HepG2 (cell line): ENCODE measurements at regions not wholly inside any gene's neighbourhood (a gene's known extent, or its start where the extent isn't known, plus 50 kb on each side); places are given as distances from the start of the nearest gene placed in this dataset.

ENCODE experiments used
- ATAC-seq: fragments of 200-7000 bp; cut with Tn5 transposase; 3 replicates; pipeline ENCODE4 v1.9.1; 2020; ENCODE audit warnings: mild to moderate bottlenecking, moderate library complexity
- BruUV-seq: library from RNA; stranded (reverse); fragments of 400-500 nt; replicated peaks from 2 replicates; lab custom pipeline; 2021; lab: Mats Ljungman, UMichigan
- CTCF ChIA-PET: fragments of 300-600 bp; formaldehyde crosslinking; extraction: SDS; loops from one replicate; lab custom pipeline; 2021; ENCODE audit warnings: low total read pairs, inconsistent platforms, low intra/inter-chr PET ratio; lab: Yijun Ruan, JAX
- POLR2A ChIA-PET: fragments of 350-600 bp; sonication (Branson Sonifier 250); formaldehyde crosslinking; loops from one replicate; lab custom pipeline; 2020; ENCODE audit warnings: antibody characterized with exemption, inconsistent platforms; lab: Yijun Ruan, JAX
- DNase-seq: peaks from one replicate; pipeline ENCODE4 v3.0.0-alpha.2; 2015; ENCODE audit warnings: low spot score
- FAIRE-seq: peaks from 3 replicates; lab custom pipeline; 2011; peaks lifted over from hg19 to GRCh38; lab: Jason Lieb, UNC
- H2AFZ ChIP-seq: one replicate; pipeline ENCODE4 v1.6.1; 2011; ENCODE audit warnings: low read length, inconsistent platforms
- H3K27ac ChIP-seq: fragments of 300-600 bp; 3 replicates; pipeline ENCODE4 v1.8.0; 2011; ENCODE audit warnings: mixed run types, mild to moderate bottlenecking, mixed read lengths, low read length, inconsistent platforms; ENCODE audit not compliant: insufficient read depth; ENCODE audit errors: extremely low read length
- H3K27me3 ChIP-seq, 2 experiments: fragments of 200-600 bp in 1 of 2; 2 replicates in 1 of 2; 3 replicates in 1 of 2; pipeline versions ENCODE4 v1.6.0 to v1.8.0; 2011; ENCODE audit warnings: low read length in 2 of 2, mild to moderate bottlenecking in 2 of 2, moderate library complexity in 2 of 2, inconsistent platforms in 1 of 2; ENCODE audit not compliant: insufficient read depth in 2 of 2, control insufficient read depth in 1 of 2
- H3K36me3 ChIP-seq, 2 experiments: fragments of 200-600 bp in 1 of 2; replicated peaks in 1 of 2; 2 replicates in 1 of 2; 3 replicates in 1 of 2; pipeline versions ENCODE4 v1.5.1 to v1.8.0; 2011; ENCODE audit warnings: low read length in 2 of 2, inconsistent platforms in 1 of 2; ENCODE audit not compliant: insufficient read depth in 2 of 2, control insufficient read depth in 1 of 2
- H3K4me1 ChIP-seq: 2 replicates; pipeline ENCODE4 v1.5.1; 2012; ENCODE audit warnings: low read length, inconsistent platforms; ENCODE audit not compliant: insufficient read depth
- H3K4me2 ChIP-seq: 2 replicates; pipeline ENCODE4 v1.6.0; 2011; ENCODE audit warnings: low read depth, low read length, inconsistent platforms
- H3K4me3 ChIP-seq, 3 experiments: fragments of 200-600 bp in 1 of 3; sonication (generic), shearing (Covaris generic) in 1 of 3; replicated peaks in 1 of 3; 2 replicates each; pipeline ENCODE4 v1.5.1; 2011 to 2016; ENCODE audit warnings: low read length in 3 of 3, inconsistent platforms in 2 of 3, low read depth in 2 of 3, mild to moderate bottlenecking in 2 of 3, control low read depth in 1 of 3, mixed read lengths in 1 of 3; ENCODE audit not compliant: insufficient read depth in 1 of 3
- H3K79me2 ChIP-seq: one replicate; pipeline ENCODE4 v1.6.1; 2011; ENCODE audit warnings: low read length, inconsistent platforms; ENCODE audit not compliant: insufficient read depth
- H3K9ac ChIP-seq: 2 replicates; pipeline ENCODE4 v1.6.0; 2011; ENCODE audit warnings: mild to moderate bottlenecking, low read depth, low read length, inconsistent platforms; ENCODE audit not compliant: insufficient read depth
- H3K9me3 ChIP-seq: 2 replicates; pipeline ENCODE4 v1.5.1; 2012; ENCODE audit warnings: mild to moderate bottlenecking, low read length
- H4K20me1 ChIP-seq: 2 replicates; pipeline ENCODE4 v1.6.0; 2011; ENCODE audit warnings: inconsistent platforms, mild to moderate bottlenecking, low read length, moderate library complexity; ENCODE audit not compliant: insufficient read depth
- DBP ChIP-seq: sonication (generic); formaldehyde crosslinking; IDR thresholded peaks from 2 replicates; pipeline ENCODE4 v1.4.0; 2020; ENCODE audit warnings: missing genetic modification reagents; ENCODE audit errors: not compliant biosample characterization
- JDP2 ChIP-seq: sonication (generic); formaldehyde crosslinking; IDR thresholded peaks from 2 replicates; pipeline ENCODE4 v1.8.1; 2022; ENCODE audit warnings: missing genetic modification reagents, borderline replicate concordance
- KDM1A ChIP-seq: IDR thresholded peaks from 2 replicates; pipeline ENCODE4 v1.6.1; 2016; ENCODE audit warnings: missing compliant biosample characterization
- MTF1 ChIP-seq: sonication (generic); formaldehyde crosslinking; IDR thresholded peaks from 2 replicates; pipeline ENCODE4 v1.5.0; 2020; ENCODE audit warnings: missing genetic modification reagents
- NFE2 ChIP-seq: sonication (generic); formaldehyde crosslinking; IDR thresholded peaks from 2 replicates; pipeline ENCODE4 v1.4.0; 2020; ENCODE audit warnings: missing genetic modification reagents
- NFRKB ChIP-seq: fragments of 450-650 bp; IDR thresholded peaks from 2 replicates; pipeline ENCODE4 v1.6.1; 2017
- RFXAP ChIP-seq: sonication (generic); formaldehyde crosslinking; IDR thresholded peaks from 2 replicates; pipeline ENCODE4 v1.4.0; 2020; ENCODE audit warnings: missing genetic modification reagents, borderline replicate concordance
- SP2 ChIP-seq: sonication (generic); formaldehyde crosslinking; IDR thresholded peaks from 2 replicates; pipeline ENCODE4 v1.5.1; 2020; ENCODE audit warnings: mild to moderate bottlenecking, missing genetic modification reagents
- SUZ12 ChIP-seq: fragments of 150-350 bp; IDR thresholded peaks from 2 replicates; pipeline ENCODE4 v1.6.1; 2014; ENCODE audit warnings: low read depth, low read length
- ZBTB21 ChIP-seq: sonication (generic); formaldehyde crosslinking; IDR thresholded peaks from 2 replicates; pipeline ENCODE4 v1.4.0; 2020; ENCODE audit warnings: missing genetic modification reagents
- ZBTB42 ChIP-seq: sonication (generic); formaldehyde crosslinking; IDR thresholded peaks from 2 replicates; pipeline ENCODE4 v1.5.0; 2020; ENCODE audit warnings: mild to moderate bottlenecking, missing genetic modification reagents
- ZNF121 ChIP-seq: sonication (generic); formaldehyde crosslinking; IDR thresholded peaks from 2 replicates; pipeline ENCODE4 v1.5.0; 2020; ENCODE audit warnings: mild to moderate bottlenecking, missing genetic modification reagents
- ZSCAN20 ChIP-seq: sonication (generic); formaldehyde crosslinking; IDR thresholded peaks from 2 replicates; pipeline ENCODE4 v1.4.0; 2020; ENCODE audit warnings: missing genetic modification reagents, mild to moderate bottlenecking, borderline replicate concordance
- ZSCAN9 ChIP-seq: IDR thresholded peaks from 2 replicates; pipeline ENCODE4 v1.6.1; 2016; ENCODE audit warnings: borderline replicate concordance
- WGBS: methylation state at CpG from one replicate; pipeline ENCODE4 v1.1.6; 2017; ENCODE audit warnings: low lambda C conversion rate; 5-methylcytosine and 5-hydroxymethylcytosine counted together
- in situ Hi-C: cut with HindIII; loops from 2 replicates; pipeline ENCODE4 v1.10.0; 2017; ENCODE audit warnings: low pct_unique_long_range_greater_than_20kb; ENCODE audit not compliant: extremely low pct_ligation_motif_present
- intact Hi-C: fragments of 100-400 bp; cut with micrococcal nuclease; formaldehyde crosslinking; loops from one replicate; pipeline ENCODE4 v1.10.0; 2022; ENCODE audit not compliant: unreplicated experiment
- TF ChIP-seq, protein P1 (sequence below): IDR thresholded peaks from 2 replicates; pipeline ENCODE4 v1.6.1; 2016; ENCODE audit warnings: missing compliant biosample characterization, missing genetic modification reagents, borderline replicate concordance
- TF ChIP-seq, protein P2 (sequence below): sonication (generic); formaldehyde crosslinking; IDR thresholded peaks from 2 replicates; pipeline ENCODE4 v1.8.0; 2022; ENCODE audit warnings: mild to moderate bottlenecking, missing genetic modification reagents, borderline replicate concordance
- TF ChIP-seq, protein P3 (sequence below): sonication (generic); formaldehyde crosslinking; IDR thresholded peaks from 2 replicates; pipeline ENCODE4 v1.8.0; 2022; ENCODE audit warnings: mild to moderate bottlenecking, missing genetic modification reagents

DNA sequence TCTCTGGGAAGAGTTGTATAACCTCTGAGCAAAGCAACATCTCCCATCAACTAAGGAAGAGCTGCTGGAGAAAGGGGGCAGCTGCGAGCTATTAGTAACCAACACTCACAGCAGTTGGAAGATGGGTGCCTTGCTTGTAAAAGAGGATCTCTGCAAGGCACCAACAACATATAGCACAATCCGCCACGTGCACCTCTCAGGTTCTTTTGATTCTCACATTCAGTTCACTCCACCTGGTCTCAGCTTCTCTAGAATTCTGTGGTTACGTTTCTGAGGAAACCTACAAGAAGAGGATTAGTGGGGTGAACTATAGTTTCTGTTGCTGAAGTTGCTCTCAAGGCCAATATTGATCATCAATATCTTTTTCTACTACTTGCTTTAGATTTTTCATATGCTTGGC, 117.1 kb downstream of the RPS24 start:
- WGBS = 13% methylated on average over 4 of the region's 4 CpGs
- FAIRE-seq = no peak
- no peak for DNase-seq
- Histone ChIP-seq H3K4me1 (no peaks in the 10 kb centered on the region), H4K20me1 (no peaks in the 10 kb centered on the region), H3K27me3 (peaks cover 0 to 1% of the 10 kb centered on the region in 2 experiments; a peak in 2 of 5 replicates), H3K27ac (no peak overlapping the region), H3K36me3 (no peaks in the 10 kb centered on the region), H3K79me2 (no peaks in the 10 kb centered on the region), H3K9ac (no peak overlapping the region), H3K4me2 (no peak overlapping the region)
- BruUV-seq = no TSS peak
- in situ Hi-C loops = no loop called here
- CTCF ChIA-PET = no interaction called here
- POLR2A ChIA-PET = no interaction called here
- TF ChIP-seq SUZ12 (no peak), RFXAP (CRISPR knock-in tag) (no peak), ZBTB21 (CRISPR knock-in tag) (no peak), MTF1 (CRISPR knock-in tag) (no peak), ZSCAN20 (CRISPR knock-in tag) (no peak), NFE2 (no peak)
- TF ChIP-seq, protein P1, sequence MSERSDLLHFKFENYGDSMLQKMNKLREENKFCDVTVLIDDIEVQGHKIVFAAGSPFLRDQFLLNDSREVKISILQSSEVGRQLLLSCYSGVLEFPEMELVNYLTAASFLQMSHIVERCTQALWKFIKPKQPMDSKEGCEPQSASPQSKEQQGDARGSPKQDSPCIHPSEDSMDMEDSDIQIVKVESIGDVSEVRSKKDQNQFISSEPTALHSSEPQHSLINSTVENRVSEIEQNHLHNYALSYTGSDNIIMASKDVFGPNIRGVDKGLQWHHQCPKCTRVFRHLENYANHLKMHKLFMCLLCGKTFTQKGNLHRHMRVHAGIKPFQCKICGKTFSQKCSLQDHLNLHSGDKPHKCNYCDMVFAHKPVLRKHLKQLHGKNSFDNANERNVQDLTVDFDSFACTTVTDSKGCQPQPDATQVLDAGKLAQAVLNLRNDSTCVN = no peak
- TF ChIP-seq, all 625 proteins: peak for 0
- ATAC-seq = no peak
- intact Hi-C loops = no loop called here
- no peak overlapping the region for H3K4me3 ChIP-seq
- no peak overlapping the region for H2AFZ ChIP-seq
- no peaks in the 10 kb centered on the region for H3K9me3 ChIP-seq

- intact Hi-C loops = no loop called here
- CTCF ChIA-PET = no interaction called here
- Histone ChIP-seq H3K4me2 (no peak overlapping the region), H3K4me1 (no peaks in the 10 kb centered on the region), H3K9ac (no peak overlapping the region), H3K9me3 (no peaks in the 10 kb centered on the region), H3K27me3 (0 out of 5 replicates have a peak, but pooled peaks cover 0 to 2% of the 10 kb centered on the region in 2 experiments), H3K36me3 (no peaks in the 10 kb centered on the region), H2AFZ (no peak overlapping the region), H3K4me3 (no peak overlapping the region), H4K20me1 (no peaks in the 10 kb centered on the region), H3K79me2 (no peaks in the 10 kb centered on the region), H3K27ac (no peak overlapping the region)
- BruUV-seq = no TSS peak
- in situ Hi-C loops = no loop called here
- FAIRE-seq (no peak), DNase-seq (no peak), ATAC-seq (no peak)
- POLR2A ChIA-PET = no interaction called here
- WGBS = 28% methylated on average over 2 of the region's 2 CpGs
- TF ChIP-seq ZNF121 (CRISPR knock-in tag) = no peak
- no peak for TF ChIP-seq JDP2 (CRISPR knock-in tag)
- no peak for TF ChIP-seq NFRKB
- TF ChIP-seq DBP (CRISPR knock-in tag) = no peak
- TF ChIP-seq ZBTB42 (CRISPR knock-in tag) = no peak
- TF ChIP-seq SP2 (CRISPR knock-in tag) = no peak
- TF ChIP-seq KDM1A = no peak
- TF ChIP-seq ZSCAN9 (CRISPR knock-in tag) = no peak
- TF ChIP-seq, protein P2, sequence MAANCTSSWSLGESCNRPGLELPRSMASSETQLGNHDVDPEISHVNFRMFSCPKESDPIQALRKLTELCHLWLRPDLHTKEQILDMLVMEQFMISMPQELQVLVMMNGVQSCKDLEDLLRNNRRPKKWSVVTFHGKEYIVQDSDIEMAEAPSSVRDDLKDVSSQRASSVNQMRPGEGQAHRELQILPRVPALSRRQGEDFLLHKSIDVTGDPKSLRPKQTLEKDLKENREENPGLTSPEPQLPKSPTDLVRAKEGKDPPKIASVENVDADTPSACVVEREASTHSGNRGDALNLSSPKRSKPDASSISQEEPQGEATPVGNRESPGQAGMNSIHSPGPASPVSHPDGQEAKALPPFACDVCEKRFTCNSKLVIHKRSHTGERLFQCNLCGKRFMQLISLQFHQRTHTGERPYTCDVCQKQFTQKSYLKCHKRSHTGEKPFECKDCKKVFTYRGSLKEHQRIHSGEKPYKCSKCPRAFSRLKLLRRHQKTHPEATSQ (CRISPR knock-in tag) = no peak
- TF ChIP-seq, protein P3, sequence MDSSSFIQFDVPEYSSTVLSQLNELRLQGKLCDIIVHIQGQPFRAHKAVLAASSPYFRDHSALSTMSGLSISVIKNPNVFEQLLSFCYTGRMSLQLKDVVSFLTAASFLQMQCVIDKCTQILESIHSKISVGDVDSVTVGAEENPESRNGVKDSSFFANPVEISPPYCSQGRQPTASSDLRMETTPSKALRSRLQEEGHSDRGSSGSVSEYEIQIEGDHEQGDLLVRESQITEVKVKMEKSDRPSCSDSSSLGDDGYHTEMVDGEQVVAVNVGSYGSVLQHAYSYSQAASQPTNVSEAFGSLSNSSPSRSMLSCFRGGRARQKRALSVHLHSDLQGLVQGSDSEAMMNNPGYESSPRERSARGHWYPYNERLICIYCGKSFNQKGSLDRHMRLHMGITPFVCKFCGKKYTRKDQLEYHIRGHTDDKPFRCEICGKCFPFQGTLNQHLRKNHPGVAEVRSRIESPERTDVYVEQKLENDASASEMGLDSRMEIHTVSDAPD = no peak
These were observed 122.1 kb downstream of the RPS24 start for GRCh38 chr10:78155722-78156121.
